ENCODE measurements at regions not wholly inside any gene's neighbourhood (a gene's known extent, or its start where the extent isn't known, plus 50 kb on each side); places are given as distances from the start of the nearest gene placed in this dataset.

GRCh38 chr13:34340534-34340933 lies 522.6 kb downstream of the RFC3 start:
- TF ChIP-seq POLR2A (IDR thresholded peaks at IDR 0.05; ENCODE audit: extremely low read depth, insufficient read length) (no peak), CTCF (IDR thresholded peaks at IDR 0.05; ENCODE audit: low read depth, low read length) (no peak), MYC (IDR thresholded peaks at IDR 0.05; ENCODE audit: low read depth, low read length) (no peak)
- TF ChIP-seq, protein P1, sequence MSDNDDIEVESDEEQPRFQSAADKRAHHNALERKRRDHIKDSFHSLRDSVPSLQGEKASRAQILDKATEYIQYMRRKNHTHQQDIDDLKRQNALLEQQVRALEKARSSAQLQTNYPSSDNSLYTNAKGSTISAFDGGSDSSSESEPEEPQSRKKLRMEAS (IDR thresholded peaks at IDR 0.05; ENCODE audit: low read depth, low read length), result no peak
- no peak for DNase-seq (ENCODE audit: low read depth)
- H3K4me3 ChIP-seq (ENCODE audit: low read depth, low read length), result no peak overlapping the region

DNA sequence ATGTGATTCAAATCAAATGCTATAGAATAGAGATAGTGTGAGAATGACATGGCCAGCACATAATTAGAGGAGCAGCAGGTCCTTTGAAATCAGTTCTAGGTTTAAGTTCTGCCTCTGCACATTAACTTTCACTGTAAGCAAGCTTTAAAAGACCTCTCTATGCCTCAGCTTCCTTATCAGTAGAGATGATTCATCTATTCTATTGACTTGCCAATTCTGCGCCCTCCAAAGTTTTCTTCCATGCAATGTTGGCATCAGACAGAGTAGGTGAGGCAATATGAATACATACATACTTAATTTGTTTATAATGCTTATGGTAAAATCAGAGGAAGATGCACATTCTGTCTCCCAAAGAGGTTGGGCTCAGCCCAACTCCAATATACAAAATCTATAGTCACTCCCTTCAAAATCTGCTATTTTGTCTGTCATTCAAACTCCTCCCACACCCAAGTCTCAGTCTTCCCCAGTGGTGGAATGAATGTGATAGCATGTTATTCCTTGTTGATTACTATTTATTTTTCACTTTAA lies 525.5 kb downstream of the RFC3 start:
- DNase-seq (ENCODE audit: low read depth), result no peak
- TF ChIP-seq POLR2A (IDR thresholded peaks at IDR 0.05; ENCODE audit: extremely low read depth, insufficient read length) (no peak), MYC (IDR thresholded peaks at IDR 0.05; ENCODE audit: low read depth, low read length) (no peak), CTCF (IDR thresholded peaks at IDR 0.05; ENCODE audit: low read depth, low read length) (no peak)
- TF ChIP-seq, protein P1 (IDR thresholded peaks at IDR 0.05; ENCODE audit: low read depth, low read length), result no peak
- no peak overlapping the region for H3K4me3 ChIP-seq (ENCODE audit: low read depth, low read length)

GRCh38 chr13:34344816-34345215 lies 526.9 kb downstream of the RFC3 start:
- TF ChIP-seq MYC (IDR thresholded peaks at IDR 0.05; ENCODE audit: low read depth, low read length), result no peak
- no peak for TF ChIP-seq POLR2A (IDR thresholded peaks at IDR 0.05; ENCODE audit: extremely low read depth, insufficient read length)
- TF ChIP-seq, protein P1 (IDR thresholded peaks at IDR 0.05; ENCODE audit: low read depth, low read length), result no peak
- DNase-seq (ENCODE audit: low read depth), result no peak
- no peak overlapping the region for H3K4me3 ChIP-seq (ENCODE audit: low read depth, low read length)

DNA sequence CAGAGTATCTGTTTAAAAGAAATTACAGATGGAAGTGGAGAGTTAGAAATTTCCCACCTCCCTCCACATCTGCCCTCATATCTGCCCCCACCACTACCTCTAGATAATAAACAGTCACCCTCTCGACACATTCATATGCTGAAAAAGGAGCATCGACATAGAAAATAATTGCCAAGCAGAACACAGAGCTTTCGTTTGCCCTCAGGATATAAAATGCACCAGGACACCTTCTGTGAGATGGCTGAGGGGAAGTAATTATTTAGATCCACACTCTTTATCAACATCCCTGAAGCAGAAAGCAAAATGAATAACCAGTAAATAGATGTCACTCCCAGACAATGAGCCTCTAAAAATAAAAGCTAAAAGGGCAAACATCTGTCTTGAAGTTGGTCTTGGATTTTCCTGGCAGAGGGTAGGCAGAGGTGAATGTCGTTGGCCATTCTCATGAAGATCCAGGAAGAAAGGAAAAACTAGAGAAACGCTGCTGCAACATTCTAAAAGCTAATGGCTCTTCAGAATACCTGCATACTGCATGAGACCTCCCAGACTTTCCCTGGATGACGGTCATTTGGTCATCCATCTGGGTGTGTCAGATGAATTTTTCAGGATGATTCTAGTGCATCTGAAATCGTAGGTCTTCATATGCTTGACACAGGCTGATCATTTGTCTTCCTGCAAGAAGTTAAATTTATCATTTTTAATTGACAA lies 527.5 kb downstream of the RFC3 start:
- DNase-seq (ENCODE audit: low read depth), result no peak
- TF ChIP-seq CTCF (IDR thresholded peaks at IDR 0.05; ENCODE audit: low read depth, low read length) (no peak), MYC (IDR thresholded peaks at IDR 0.05; ENCODE audit: low read depth, low read length) (no peak)
- no peak overlapping the region for H3K4me3 ChIP-seq (ENCODE audit: low read depth, low read length)

DNA sequence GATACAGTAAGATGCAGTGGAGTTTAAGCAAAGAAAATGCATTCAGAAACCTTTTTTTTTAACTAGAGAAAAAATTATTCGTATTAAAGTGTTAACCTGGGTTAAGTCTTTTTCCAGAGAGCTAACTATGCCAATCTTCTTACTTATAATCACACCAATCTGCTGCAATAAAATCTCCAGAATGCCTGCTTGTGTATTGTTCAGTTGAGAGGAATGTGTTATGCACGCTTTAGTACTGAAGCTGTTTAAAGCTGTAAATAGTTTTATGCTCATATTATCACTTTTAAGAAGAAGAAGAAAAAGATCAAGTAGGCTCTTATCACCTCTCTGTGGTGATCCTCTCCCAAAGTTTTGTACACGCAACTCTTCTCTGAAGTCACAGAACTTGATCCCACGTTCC lies 528.7 kb downstream of the RFC3 start:
- no peak overlapping the region for H3K4me3 ChIP-seq (ENCODE audit: low read depth, low read length)
- TF ChIP-seq MYC (IDR thresholded peaks at IDR 0.05; ENCODE audit: low read depth, low read length) (no peak), CTCF (IDR thresholded peaks at IDR 0.05; ENCODE audit: low read depth, low read length) (no peak), POLR2A (IDR thresholded peaks at IDR 0.05; ENCODE audit: extremely low read depth, insufficient read length) (no peak)
- TF ChIP-seq, protein P1 (IDR thresholded peaks at IDR 0.05; ENCODE audit: low read depth, low read length), result no peak
- DNase-seq (ENCODE audit: low read depth), result no peak

- TF ChIP-seq MYC (IDR thresholded peaks at IDR 0.05; ENCODE audit: low read depth, low read length), result no peak
- TF ChIP-seq POLR2A (IDR thresholded peaks at IDR 0.05; ENCODE audit: extremely low read depth, insufficient read length), result no peak
- DNase-seq (ENCODE audit: low read depth), result no peak
- H3K4me3 ChIP-seq (ENCODE audit: low read depth, low read length), result no peak overlapping the region
These were observed 530.0 kb downstream of the RFC3 start for GRCh38 chr13:34347784-34348573.
